Epithelial cell of esophagus (primary cell): ENCODE measurements at regions not wholly inside any gene's neighbourhood (a gene's known extent, or its start where the extent isn't known, plus 50 kb on each side); places are given as distances from the start of the nearest gene placed in this dataset.

ENCODE experiments used
- DNase-seq: peaks from one replicate; pipeline ENCODE4 v3.0.0; 2010; ENCODE audit warnings: low read depth
- H3K4me3 ChIP-seq: 2 replicates; pipeline ENCODE4 v1.5.1; 2011; ENCODE audit warnings: mild to moderate bottlenecking, low read length, control low read depth
- CTCF ChIP-seq: IDR thresholded peaks from 2 replicates; pipeline ENCODE4 v1.5.1; 2011; ENCODE audit warnings: low read depth, mild to moderate bottlenecking, low read length, control low read depth, inconsistent platforms; ENCODE audit not compliant: insufficient read depth; ENCODE audit errors: missing control alignments

DNA sequence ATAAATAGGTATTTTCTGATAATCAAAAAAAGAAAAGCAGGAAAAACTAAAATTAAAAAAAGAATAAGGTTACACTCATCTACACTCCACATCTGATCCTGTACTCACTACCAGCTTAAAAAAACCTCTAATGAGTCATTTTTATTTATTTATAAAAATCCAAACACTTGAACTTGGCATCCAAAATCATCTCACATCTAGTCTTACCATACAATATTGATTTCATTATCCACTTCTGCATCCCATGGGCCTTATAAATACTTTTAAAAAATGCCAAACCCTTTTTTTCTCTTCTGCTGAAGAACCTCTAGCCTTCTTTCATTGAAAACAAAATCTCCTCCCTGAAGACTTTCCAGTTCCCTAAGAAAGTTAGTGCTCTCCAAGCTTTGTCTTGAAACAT lies 109.7 kb downstream of the TMTC3 start:
- TF ChIP-seq CTCF = no peak
- DNase-seq = no peak
- H3K4me3 ChIP-seq = no peak overlapping the region

- no peak for DNase-seq
- TF ChIP-seq CTCF = no peak
- no peak overlapping the region for H3K4me3 ChIP-seq
These were observed 111.4 kb downstream of the TMTC3 start for GRCh38 chr12:88253371-88253978.

DNA sequence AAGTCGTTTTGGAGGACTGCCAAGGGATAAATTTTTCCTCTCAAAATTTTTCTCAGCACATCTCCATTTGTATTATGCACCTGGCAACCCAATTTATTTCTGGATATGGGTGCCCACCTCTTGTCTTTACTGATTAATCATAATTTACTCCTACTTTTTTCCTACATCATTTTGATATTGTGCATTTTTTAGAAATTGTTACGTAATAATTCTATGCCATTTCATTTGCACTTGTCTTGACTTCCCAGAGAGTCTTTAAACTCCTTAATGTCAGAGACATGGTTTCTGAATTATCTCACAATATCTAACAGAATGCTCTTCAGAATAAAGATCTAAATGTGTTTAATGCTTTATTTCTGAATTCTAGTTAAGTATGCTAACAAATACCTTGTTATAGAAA lies 113.1 kb downstream of the TMTC3 start:
- no peak overlapping the region for H3K4me3 ChIP-seq
- TF ChIP-seq CTCF = no peak
- no peak for DNase-seq

GRCh38 chr12:88255847-88256246 lies 113.7 kb downstream of the TMTC3 start:
- DNase-seq = no peak
- no peak for TF ChIP-seq CTCF
- no peak overlapping the region for H3K4me3 ChIP-seq

GRCh38 chr12:88258396-88258795 lies 116.3 kb downstream of the TMTC3 start:
- no peak overlapping the region for H3K4me3 ChIP-seq
- TF ChIP-seq CTCF = no peak
- no peak for DNase-seq

DNA sequence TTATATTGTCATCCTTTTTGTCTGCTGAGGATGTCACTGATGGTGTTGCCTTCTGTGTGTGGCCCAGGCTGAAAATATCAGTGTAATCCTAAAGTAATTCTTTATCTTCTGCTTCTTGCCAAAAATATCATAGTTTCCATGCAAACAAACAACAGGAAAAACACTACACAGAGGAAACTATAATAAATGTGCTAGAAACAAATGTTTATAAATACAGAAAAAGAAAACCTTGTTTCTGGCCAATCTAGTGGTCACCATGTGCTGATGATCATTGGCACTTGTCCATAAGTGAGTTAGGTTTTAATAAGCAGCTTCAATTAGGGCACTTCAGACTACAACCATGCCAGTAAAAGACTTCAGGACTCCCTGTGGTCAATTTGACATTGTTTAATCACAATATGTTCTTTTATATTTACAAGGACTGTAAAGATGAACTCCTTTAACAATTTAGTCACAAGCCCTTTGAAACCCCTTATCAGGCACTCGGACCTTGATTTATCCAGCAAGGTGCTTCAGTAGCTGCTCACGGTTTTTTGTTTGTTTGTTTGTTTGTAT lies 124.8 kb downstream of the TMTC3 start:
- no peak for TF ChIP-seq CTCF
- DNase-seq = no peak
- H3K4me3 ChIP-seq = no peak overlapping the region

GRCh38 chr12:88267630-88268029 lies 125.5 kb downstream of the TMTC3 start:
- no peak for TF ChIP-seq CTCF
- no peak overlapping the region for H3K4me3 ChIP-seq
- DNase-seq = no peak
